Right kidney (tissue), 1 donor: ENCODE measurements at regions not wholly inside any gene's neighbourhood (a gene's known extent, or its start where the extent isn't known, plus 50 kb on each side); places are given as distances from the start of the nearest gene placed in this dataset.
"Not testable (repeated sequence)": the region's sequence is repeated elsewhere in the genome, so short reads cannot be mapped to it uniquely, and the experiment has no call there.

Experiments used
- DNase-seq: peaks from one replicate; pipeline ENCODE4 v3.0.0-alpha.2; 2016

GRCh38 chr9:67635067-67635466 lies 223.7 kb upstream of the ANKRD20A1 start:
- not testable (repeated sequence) for DNase-seq

- not testable (repeated sequence) for DNase-seq
These were observed 246.8 kb upstream of the ANKRD20A1 start for GRCh38 chr9:67611900-67612299.

GRCh38 chr9:67609872-67610271 lies 248.9 kb upstream of the ANKRD20A1 start:
- DNase-seq, result not testable (repeated sequence)

DNA sequence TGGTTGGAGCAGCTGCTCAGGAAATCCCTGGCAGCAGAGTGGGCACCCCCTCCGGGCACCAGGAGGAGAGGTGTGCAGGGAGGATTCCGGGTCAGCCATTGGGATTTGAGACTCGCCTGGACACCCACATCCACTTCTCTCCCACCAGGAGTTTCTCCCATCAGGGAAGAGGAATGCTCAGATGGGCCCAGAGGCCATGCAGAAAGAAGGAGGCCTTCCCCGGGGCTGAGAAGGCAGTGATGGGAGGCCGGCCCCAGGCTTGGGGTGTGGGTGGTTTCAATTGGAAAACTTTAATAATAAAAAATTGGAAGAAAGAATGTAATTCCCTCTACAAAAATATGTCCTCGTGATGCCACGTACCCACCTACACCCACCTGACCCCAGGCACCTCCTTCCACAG lies 249.3 kb upstream of the ANKRD20A1 start:
- DNase-seq, result not testable (repeated sequence)

- not testable (repeated sequence) for DNase-seq
These were observed 253.6 kb upstream of the ANKRD20A1 start for GRCh38 chr9:67605113-67605512.

DNA sequence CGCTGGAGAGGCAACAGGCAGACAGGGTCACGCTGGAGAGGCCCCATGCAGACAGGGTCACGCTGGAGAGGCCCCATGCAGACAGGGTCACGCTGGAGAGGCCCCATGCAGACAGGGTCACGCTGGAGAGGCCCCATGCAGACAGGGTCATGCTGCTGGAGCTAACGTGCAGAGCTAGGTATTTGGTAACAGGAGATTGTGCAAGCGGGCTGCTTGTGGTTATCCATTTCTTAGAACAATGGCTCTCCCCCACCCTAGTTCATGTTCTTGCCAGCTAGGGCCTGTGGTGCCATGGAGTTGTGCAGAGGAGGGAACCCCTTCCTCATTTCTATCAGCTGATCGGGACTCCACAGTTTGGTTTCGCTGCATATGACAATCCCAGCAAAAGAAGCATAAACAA lies 255.1 kb upstream of the ANKRD20A1 start:
- not testable (repeated sequence) for DNase-seq

DNA sequence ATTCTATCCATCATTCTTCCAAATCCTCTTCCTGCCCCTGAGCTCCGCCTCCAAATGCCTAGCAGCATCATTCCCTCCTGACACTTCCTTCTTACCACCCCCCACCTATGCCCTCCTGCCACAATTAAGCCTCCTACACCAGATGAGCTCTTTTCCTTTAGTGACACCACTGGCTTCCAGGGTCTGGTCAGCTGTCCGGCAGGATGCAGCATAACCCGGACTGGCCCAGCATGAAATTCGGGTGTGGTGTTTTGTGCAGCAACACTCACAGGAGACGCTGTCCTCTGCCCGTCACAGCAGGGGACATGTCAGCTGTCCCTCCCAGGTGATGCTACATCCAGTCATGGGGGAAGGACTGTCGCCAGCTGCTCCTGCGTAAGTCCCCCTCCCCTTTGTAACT lies 266.3 kb upstream of the ANKRD20A1 start:
- not testable (repeated sequence) for DNase-seq

- DNase-seq, result not testable (repeated sequence)
These were observed 302.9 kb upstream of the ANKRD20A1 start for GRCh38 chr9:67555874-67556273.

DNA sequence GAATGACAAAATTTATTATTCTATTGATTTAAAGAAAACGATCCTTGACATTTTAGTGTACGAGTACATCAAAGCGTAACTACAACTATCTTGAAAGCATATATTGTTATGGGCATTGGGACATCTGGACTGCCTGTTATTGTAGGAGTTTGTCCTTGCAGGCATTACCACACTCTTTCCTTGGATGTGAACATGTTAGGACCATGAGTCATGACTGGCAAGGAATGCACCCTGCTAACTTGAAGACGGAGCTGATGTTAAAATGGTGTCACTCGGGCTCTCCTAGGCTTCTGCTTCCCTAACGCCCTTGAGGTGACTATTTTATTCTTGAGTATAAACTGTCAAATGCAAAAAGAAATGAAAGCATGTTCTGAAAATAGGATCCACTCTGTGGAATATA lies 308.7 kb upstream of the ANKRD20A1 start:
- not testable (repeated sequence) for DNase-seq

DNA sequence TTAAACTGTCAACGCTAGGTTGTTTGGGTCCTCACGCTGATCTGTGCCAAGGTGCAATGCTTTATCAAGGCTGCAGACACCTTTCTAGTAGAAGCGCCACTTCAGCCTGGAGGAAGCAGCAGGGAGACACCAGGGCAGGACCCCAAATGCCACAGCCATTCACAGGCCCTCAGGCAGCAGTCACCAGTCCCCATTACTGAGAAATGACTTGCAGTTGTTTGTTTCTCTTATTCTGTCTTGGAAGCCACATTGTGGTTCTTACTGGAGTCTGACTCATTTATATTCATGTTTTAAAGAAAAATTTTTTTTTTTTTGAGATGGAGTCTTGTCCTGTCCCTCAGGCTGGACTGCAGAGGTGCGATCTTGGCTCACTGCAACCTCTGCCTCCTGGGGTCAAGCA lies 328.9 kb upstream of the ANKRD20A1 start:
- not testable (repeated sequence) for DNase-seq

DNA sequence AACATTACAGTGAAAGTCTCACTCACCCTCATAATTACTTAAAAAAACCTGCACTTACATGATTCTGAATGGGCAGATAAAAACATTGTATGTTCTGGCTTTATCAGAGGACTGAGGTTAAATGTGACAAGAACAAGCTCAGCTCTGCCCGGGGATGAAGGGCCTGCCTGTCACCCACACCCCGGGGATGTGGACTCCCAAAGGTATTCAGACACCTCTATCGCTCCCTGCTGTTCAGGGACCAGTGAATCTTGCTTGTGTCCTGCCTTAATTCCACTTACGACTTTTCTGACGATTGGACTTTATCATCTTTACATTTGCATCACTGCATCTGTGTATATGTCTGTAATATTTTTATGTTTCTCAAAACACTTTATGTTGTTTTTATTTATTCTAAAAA lies 341.8 kb upstream of the ANKRD20A1 start:
- DNase-seq, result not testable (repeated sequence)

DNA sequence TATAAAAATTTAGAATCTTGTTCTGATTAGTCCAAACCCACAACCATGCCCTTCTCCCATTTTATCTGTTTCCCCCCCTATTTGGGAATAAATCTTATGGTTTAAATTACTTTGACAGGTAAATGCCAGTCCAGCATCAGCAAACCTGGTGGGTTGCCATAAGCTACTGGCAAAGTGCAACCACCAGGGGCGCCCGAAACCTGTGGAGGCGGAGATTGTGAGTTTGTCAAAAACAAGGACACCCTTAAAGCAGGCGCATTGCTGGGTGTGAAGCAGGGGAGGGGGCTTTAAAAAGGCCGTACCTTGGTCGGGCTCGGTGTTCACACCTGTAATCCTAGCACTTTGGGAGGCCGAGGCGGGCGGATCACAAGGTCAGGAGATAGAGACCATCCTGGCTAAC lies 344.1 kb upstream of the ANKRD20A1 start:
- not testable (repeated sequence) for DNase-seq

- DNase-seq, result not testable (repeated sequence)
These were observed 354.9 kb upstream of the ANKRD20A1 start for GRCh38 chr9:67503728-67504369.

- not testable (repeated sequence) for DNase-seq
These were observed 366.7 kb upstream of the ANKRD20A1 start for GRCh38 chr9:67492028-67492427.

DNA sequence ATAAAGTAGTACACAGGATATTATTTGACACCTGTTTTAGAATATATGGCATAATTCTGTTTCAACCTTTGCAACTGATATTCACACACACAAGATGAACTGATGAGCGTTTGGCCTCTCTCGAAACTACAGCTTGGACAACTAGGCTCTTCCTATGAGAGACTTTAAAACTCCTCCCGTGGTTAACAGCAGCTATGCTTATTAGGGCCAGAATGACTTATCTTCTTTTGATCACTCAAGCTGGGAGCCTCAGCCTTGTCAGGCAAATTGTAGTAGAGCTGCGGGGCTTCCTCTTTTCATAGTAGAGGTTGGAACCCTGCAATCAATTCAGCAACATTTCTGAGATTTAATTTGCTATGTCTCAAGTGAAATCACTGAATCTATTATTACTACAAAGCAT lies 381.3 kb upstream of the ANKRD20A1 start:
- not testable (repeated sequence) for DNase-seq

DNA sequence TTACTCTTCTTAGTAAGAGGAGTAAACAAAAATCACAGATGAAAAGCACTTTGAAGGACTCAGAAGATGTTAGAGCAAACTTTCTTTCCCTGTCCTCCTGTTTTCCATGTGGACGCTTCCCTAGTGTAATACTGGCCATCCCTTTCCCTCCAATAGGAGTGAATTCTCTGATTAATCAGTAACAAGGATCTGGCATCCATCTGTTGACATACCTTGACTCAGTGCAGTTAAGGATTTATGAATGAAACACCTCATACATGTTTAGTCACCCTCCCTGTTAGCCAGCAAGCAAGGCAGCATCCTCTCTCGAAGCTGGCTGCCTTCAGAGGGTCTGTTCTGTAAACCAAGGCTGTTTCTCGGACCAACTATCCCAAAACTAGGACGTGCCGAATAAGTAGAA lies 388.0 kb upstream of the ANKRD20A1 start:
- DNase-seq, result not testable (repeated sequence)

GRCh38 chr9:67468326-67468725 lies 390.4 kb upstream of the ANKRD20A1 start:
- DNase-seq, result not testable (repeated sequence)

GRCh38 chr9:67461796-67462757 lies 396.7 kb upstream of the ANKRD20A1 start:
- DNase-seq, result not testable (repeated sequence)

- DNase-seq, result not testable (repeated sequence)
These were observed 405.8 kb upstream of the ANKRD20A1 start for GRCh38 chr9:67452941-67453340.

DNA sequence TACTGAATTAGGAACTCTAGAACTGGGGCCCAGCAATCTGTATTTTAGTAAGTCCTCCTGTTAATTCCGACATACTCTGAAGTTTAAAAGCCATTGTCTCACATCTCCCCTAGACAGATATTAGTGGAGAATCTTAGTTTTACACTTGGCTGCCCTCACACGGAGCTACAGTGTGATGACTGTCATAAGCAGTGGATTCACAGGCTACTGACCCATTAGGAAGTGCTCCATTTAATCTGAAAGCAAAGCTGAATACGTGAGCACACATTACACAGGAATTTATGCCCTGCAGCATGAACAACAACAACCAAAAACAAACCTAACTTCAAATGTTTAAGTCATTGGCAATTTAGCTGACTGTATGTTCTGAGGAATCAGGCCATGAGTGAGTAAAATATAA lies 416.4 kb upstream of the ANKRD20A1 start:
- DNase-seq, result not testable (repeated sequence)

- DNase-seq, result not testable (repeated sequence)
These were observed 421.7 kb upstream of the ANKRD20A1 start for GRCh38 chr9:67437011-67437410.

GRCh38 chr9:67424881-67425280 lies 432.5 kb upstream of the SPATA31A3 start:
- DNase-seq, result not testable (repeated sequence)

DNA sequence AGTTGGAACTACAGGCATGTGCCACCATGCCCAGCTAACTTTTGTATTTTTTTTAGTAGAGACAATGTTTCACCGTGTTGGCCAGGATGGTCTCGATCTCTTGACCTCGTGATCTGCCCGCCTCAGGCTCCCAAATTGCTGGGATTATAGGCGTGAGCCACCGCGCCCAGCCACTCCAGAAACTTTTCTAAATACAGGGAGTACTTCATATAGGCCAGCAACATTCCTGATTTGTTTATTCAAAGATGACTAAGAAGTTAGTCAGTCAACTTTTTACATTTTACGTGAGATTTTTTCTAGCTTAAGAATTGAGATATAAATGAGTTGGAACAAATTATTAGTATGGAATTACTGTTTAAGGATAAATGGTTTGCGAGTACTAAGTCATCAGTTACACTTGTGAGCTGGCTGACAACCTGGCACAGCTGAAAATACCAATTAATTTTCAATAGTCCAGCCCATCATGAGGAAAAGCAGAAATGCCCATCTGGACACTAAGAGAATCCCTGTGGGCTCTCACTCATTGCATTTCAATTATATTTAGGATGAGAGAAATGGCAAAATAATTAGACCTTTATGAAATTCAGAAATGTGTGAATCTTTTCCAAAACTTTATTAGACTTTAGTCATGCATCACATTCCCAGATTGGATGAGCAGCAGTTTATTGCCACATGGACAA lies 430.8 kb upstream of the SPATA31A3 start:
- DNase-seq, result not testable (repeated sequence)
